ENCODE measurements at regions not wholly inside any gene's neighbourhood (a gene's known extent, or its start where the extent isn't known, plus 50 kb on each side); places are given as distances from the start of the nearest gene placed in this dataset.

GRCh38 chr7:85612514-85612913 is 425.7 kb upstream of the SEMA3D start:
- Histone ChIP-seq H3K27me3 (no peaks in the 10 kb centered on the region), H3K4me1 (no peaks in the 10 kb centered on the region), H3K9me3 (peaks cover 0 to 10% of the 10 kb centered on the region in 2 donors), H3K4me3 (no peak overlapping the region), H3K36me3 (no peaks in the 10 kb centered on the region), H3K27ac (no peak overlapping the region)
- DNase-seq (ENCODE audit: low spot score), result no peak
- TF ChIP-seq, protein P1, sequence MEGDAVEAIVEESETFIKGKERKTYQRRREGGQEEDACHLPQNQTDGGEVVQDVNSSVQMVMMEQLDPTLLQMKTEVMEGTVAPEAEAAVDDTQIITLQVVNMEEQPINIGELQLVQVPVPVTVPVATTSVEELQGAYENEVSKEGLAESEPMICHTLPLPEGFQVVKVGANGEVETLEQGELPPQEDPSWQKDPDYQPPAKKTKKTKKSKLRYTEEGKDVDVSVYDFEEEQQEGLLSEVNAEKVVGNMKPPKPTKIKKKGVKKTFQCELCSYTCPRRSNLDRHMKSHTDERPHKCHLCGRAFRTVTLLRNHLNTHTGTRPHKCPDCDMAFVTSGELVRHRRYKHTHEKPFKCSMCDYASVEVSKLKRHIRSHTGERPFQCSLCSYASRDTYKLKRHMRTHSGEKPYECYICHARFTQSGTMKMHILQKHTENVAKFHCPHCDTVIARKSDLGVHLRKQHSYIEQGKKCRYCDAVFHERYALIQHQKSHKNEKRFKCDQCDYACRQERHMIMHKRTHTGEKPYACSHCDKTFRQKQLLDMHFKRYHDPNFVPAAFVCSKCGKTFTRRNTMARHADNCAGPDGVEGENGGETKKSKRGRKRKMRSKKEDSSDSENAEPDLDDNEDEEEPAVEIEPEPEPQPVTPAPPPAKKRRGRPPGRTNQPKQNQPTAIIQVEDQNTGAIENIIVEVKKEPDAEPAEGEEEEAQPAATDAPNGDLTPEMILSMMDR (IDR thresholded peaks at IDR 0.05), result no peak

DNA sequence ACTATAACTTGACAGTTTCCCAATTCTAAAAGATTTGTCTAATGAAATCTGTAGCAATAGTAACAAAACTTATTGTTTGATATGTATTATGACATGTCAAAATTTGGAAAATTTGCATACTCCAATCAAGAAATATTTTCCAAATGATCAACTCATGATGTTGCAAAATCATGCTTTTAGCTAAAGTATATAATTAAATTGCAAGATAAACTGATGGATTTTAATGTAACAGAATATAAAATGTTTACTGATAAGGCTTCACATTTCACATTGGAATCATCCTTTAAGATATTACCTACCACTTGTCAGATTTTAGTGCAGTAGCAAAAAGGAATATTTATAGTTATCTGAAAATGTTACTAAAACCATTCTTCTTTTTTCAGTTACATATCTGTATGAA is 421.9 kb upstream of the SEMA3D start:
- H3K27me3 ChIP-seq, result no peaks in the 10 kb centered on the region
- H3K36me3 ChIP-seq, result no peaks in the 10 kb centered on the region
- no peaks in the 10 kb centered on the region for H3K4me1 ChIP-seq
- TF ChIP-seq, protein P1 (IDR thresholded peaks at IDR 0.05), result no peak
- no peak for DNase-seq (ENCODE audit: low spot score)
- H3K27ac ChIP-seq, result no peak overlapping the region
- no peaks in the 10 kb centered on the region for H3K9me3 ChIP-seq
- no peak overlapping the region for H3K4me3 ChIP-seq

DNA sequence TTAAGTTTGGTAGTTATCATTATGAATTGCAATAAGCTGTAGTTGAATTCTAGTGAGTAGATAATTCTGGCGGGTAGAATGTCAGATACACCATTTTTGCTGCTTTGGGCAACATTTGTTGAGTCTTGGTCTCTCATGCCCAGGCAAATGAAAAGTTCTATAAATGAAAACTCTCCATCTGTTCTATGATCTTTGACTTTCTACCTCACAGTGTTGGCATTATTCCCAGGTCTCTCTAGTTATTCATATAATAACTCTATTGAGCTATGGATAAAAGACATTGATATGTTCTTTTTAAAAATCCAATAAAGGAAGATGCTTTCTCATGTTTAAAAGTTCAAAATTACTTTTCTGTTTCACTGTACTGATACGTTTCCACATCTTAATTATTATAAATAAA is 415.3 kb upstream of the SEMA3D start:
- no peaks in the 10 kb centered on the region for H3K27me3 ChIP-seq
- no peak for DNase-seq (ENCODE audit: low spot score)
- no peaks in the 10 kb centered on the region for H3K4me1 ChIP-seq
- TF ChIP-seq, protein P1 (IDR thresholded peaks at IDR 0.05), result no peak
- H3K36me3 ChIP-seq, result no peaks in the 10 kb centered on the region
- no peak overlapping the region for H3K27ac ChIP-seq
- H3K4me3 ChIP-seq, result no peak overlapping the region
- no peaks in the 10 kb centered on the region for H3K9me3 ChIP-seq

DNA sequence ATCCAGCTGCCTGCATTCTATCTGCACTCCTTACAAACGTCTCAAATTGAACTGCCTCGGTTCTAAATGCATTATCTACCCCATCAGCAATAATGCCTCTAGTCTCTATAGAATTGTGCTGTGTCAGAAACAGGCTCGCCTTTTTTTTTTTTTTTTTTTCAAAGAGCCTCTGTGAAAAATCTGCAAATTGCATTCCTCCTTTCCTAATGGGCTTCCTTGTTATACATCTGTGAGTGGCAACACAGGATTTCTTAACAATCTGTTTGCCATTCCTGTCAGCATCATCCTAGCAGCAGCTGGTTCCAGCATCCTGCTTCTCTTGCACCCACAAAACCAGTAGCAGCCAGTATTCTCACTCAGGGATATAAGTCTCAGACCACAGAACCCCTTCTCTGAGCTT is 413.5 kb upstream of the SEMA3D start:
- Histone ChIP-seq H3K27ac (no peak overlapping the region), H3K9me3 (no peaks in the 10 kb centered on the region), H3K4me3 (no peak overlapping the region), H3K27me3 (no peaks in the 10 kb centered on the region), H3K4me1 (no peaks in the 10 kb centered on the region), H3K36me3 (no peaks in the 10 kb centered on the region)
- TF ChIP-seq, protein P1 (IDR thresholded peaks at IDR 0.05), result no peak
- no peak for DNase-seq (ENCODE audit: low spot score)

GRCh38 chr7:85596827-85597226 is 410.0 kb upstream of the SEMA3D start:
- Histone ChIP-seq H3K4me3 (no peak overlapping the region), H3K27ac (no peak overlapping the region), H3K27me3 (no peaks in the 10 kb centered on the region), H3K4me1 (no peaks in the 10 kb centered on the region), H3K9me3 (no peaks in the 10 kb centered on the region), H3K36me3 (no peaks in the 10 kb centered on the region)
- TF ChIP-seq, protein P1 (IDR thresholded peaks at IDR 0.05), result no peak
- DNase-seq (ENCODE audit: low spot score), result no peak

DNA sequence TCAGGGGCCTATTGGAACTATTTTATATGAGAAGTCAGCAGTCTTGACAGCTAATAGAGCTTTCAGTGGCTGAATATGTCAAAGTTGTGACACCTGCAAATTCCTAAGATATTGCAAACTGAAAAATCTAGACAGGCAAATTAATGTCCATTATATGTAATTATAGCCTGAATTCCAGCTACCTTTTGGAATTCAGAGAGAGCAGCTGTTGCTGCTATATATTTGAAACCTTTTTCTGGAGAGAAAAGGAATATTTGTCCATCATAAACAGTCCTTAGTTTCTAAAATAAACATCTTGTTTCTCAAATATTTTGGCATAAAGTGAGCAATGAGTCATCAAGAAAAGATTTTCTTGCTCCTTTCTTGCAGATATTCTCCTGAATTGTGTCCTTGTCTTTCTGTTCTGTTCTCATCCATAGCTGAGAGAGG is 408.9 kb upstream of the SEMA3D start:
- no peaks in the 10 kb centered on the region for H3K4me1 ChIP-seq
- no peak for DNase-seq (ENCODE audit: low spot score)
- no peak overlapping the region for H3K4me3 ChIP-seq
- H3K36me3 ChIP-seq, result no peaks in the 10 kb centered on the region
- TF ChIP-seq, protein P1 (IDR thresholded peaks at IDR 0.05), result no peak
- H3K27ac ChIP-seq, result no peak overlapping the region
- no peaks in the 10 kb centered on the region for H3K27me3 ChIP-seq
- no peaks in the 10 kb centered on the region for H3K9me3 ChIP-seq
